Fibroblast of lung (primary cell): ENCODE measurements at regions not wholly inside any gene's neighbourhood (a gene's known extent, or its start where the extent isn't known, plus 50 kb on each side); places are given as distances from the start of the nearest gene placed in this dataset.

Experiments
- EZH2 ChIP-seq: IDR thresholded peaks from 2 replicates; pipeline ENCODE4 v1.5.1; 2012; ENCODE audit warnings: low read length, control low read depth, mild to moderate bottlenecking; ENCODE audit errors: missing control alignments
- TF ChIP-seq, protein P1 (sequence below), 2 donors: IDR thresholded peaks in 1 of 2; conservative IDR thresholded peaks in 1 of 2; 1 replicate in 1 of 2; 2 replicates in 1 of 2; pipeline ENCODE4 v1.5.1; 2011 to 2012; ENCODE audit warnings: low read length in 2 of 2, control low read depth in 1 of 2, inconsistent platforms in 1 of 2, low read depth in 1 of 2, mild to moderate bottlenecking in 1 of 2

DNA sequence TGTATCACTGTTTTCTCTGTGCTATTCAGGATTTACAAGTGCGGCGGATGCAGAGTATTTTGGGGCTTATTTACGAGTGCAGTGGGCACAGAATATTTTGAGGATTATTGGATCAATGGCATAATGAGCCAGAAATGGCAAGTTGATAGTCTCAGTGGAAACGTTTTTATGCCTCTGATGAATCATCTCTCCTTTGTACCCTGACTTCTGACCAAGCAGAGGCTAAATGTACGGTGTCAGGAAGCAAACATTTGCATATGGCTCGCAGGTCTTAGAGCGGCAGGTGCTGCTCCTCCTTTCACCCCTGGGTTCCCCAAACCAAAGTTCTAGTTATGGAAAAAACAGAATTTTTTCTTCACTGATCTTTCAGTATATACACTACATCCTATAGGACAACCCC lies 94.5 kb downstream of the LIG4 start:
- no peak for TF ChIP-seq EZH2
- TF ChIP-seq, protein P1, sequence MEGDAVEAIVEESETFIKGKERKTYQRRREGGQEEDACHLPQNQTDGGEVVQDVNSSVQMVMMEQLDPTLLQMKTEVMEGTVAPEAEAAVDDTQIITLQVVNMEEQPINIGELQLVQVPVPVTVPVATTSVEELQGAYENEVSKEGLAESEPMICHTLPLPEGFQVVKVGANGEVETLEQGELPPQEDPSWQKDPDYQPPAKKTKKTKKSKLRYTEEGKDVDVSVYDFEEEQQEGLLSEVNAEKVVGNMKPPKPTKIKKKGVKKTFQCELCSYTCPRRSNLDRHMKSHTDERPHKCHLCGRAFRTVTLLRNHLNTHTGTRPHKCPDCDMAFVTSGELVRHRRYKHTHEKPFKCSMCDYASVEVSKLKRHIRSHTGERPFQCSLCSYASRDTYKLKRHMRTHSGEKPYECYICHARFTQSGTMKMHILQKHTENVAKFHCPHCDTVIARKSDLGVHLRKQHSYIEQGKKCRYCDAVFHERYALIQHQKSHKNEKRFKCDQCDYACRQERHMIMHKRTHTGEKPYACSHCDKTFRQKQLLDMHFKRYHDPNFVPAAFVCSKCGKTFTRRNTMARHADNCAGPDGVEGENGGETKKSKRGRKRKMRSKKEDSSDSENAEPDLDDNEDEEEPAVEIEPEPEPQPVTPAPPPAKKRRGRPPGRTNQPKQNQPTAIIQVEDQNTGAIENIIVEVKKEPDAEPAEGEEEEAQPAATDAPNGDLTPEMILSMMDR (conservative IDR thresholded peaks at IDR 0.05 in 1 of 2, IDR thresholded peaks at IDR 0.05 in 1 of 2; ENCODE audit: low read depth in 1 of 2, low read length in 2 of 2), result no peak
